ENCODE measurements at regions not wholly inside any gene's neighbourhood (a gene's known extent, or its start where the extent isn't known, plus 50 kb on each side); places are given as distances from the start of the nearest gene placed in this dataset.

DNA sequence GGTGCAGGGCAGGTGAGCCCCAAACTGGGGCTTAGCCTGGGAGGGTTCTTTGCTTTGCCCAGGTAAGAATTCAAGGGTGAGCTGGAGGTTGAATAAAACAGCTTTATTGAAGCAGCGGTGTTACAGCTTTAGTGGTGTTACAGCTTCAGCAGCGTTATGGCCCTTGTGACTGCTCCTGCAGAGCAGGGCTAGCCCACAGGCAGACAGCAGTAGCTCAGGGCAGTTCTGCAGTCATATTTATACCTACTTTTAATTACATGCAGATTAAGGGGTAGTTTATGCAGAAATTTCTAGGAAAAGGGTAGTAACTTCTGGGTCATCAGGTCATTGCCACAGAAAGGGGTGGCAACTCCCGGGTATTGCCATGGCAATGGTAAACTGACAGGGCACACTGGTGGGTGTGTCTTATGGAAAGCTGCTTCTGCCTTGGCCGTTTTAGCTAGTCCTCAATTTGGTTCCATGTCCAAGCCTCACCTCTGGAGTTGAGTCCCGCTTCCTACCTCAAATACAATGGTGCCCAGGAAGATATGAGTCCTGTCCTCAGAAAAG lies 78.2 kb downstream of the THNSL2 start:
- intact Hi-C loops (cut with DNase I) = no loop called here
- no peaks in the 10 kb centered on the region for H3K4me1 ChIP-seq (ENCODE audit: insufficient read depth)
- H3K4me3 ChIP-seq = no peak overlapping the region
- H3K9me3 ChIP-seq = no peaks in the 10 kb centered on the region
- H3K27ac ChIP-seq = no peak overlapping the region
- no peak for DNase-seq
- no peaks in the 10 kb centered on the region for H3K36me3 ChIP-seq
- no peaks in the 10 kb centered on the region for H3K27me3 ChIP-seq
- TF ChIP-seq EP300 (IDR thresholded peaks at IDR 0.05) = no peak
- no peak for TF ChIP-seq POLR2A (IDR thresholded peaks at IDR 0.05)
- TF ChIP-seq, protein P1, sequence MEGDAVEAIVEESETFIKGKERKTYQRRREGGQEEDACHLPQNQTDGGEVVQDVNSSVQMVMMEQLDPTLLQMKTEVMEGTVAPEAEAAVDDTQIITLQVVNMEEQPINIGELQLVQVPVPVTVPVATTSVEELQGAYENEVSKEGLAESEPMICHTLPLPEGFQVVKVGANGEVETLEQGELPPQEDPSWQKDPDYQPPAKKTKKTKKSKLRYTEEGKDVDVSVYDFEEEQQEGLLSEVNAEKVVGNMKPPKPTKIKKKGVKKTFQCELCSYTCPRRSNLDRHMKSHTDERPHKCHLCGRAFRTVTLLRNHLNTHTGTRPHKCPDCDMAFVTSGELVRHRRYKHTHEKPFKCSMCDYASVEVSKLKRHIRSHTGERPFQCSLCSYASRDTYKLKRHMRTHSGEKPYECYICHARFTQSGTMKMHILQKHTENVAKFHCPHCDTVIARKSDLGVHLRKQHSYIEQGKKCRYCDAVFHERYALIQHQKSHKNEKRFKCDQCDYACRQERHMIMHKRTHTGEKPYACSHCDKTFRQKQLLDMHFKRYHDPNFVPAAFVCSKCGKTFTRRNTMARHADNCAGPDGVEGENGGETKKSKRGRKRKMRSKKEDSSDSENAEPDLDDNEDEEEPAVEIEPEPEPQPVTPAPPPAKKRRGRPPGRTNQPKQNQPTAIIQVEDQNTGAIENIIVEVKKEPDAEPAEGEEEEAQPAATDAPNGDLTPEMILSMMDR (IDR thresholded peaks at IDR 0.05) = no peak
- 63 to 68% (median 67%) methylated on average over 5 of the region's 5 CpGs for WGBS, 3 donors

GRCh38 chr2:88247531-88247930 lies 77.4 kb downstream of the THNSL2 start:
- H3K27me3 ChIP-seq = no peaks in the 10 kb centered on the region
- no peak overlapping the region for H3K4me3 ChIP-seq
- no peak for DNase-seq
- H3K36me3 ChIP-seq = no peaks in the 10 kb centered on the region
- no peaks in the 10 kb centered on the region for H3K9me3 ChIP-seq
- whole genome bisulfite sequencing, 3 donors = 64 to 67% (median 65%) methylated on average over 6 of the region's 6 CpGs
- intact Hi-C loops (cut with DNase I) = no loop called here
- H3K4me1 ChIP-seq (ENCODE audit: insufficient read depth) = no peaks in the 10 kb centered on the region
- TF ChIP-seq, protein P1 (IDR thresholded peaks at IDR 0.05) = no peak
- no peak overlapping the region for H3K27ac ChIP-seq

- intact Hi-C loops (cut with DNase I) = no loop called here
- WGBS, 3 donors = 81 to 86% (median 83%) methylated on average over 3 of the region's 3 CpGs
- Histone ChIP-seq H3K4me1 (ENCODE audit: insufficient read depth) (no peaks in the 10 kb centered on the region), H3K27me3 (no peaks in the 10 kb centered on the region), H3K36me3 (no peaks in the 10 kb centered on the region), H3K9me3 (no peaks in the 10 kb centered on the region), H3K27ac (no peak overlapping the region), H3K4me3 (no peak overlapping the region)
- no peak for DNase-seq
- no peak for TF ChIP-seq EP300 (IDR thresholded peaks at IDR 0.05)
- no peak for TF ChIP-seq POLR2A (IDR thresholded peaks at IDR 0.05)
- TF ChIP-seq, protein P1 (IDR thresholded peaks at IDR 0.05) = no peak
These were observed 75.0 kb downstream of the THNSL2 start for GRCh38 chr2:88245109-88245508.

- DNase-seq = no peak
- Histone ChIP-seq H3K27ac (no peak overlapping the region), H3K4me1 (ENCODE audit: insufficient read depth) (no peaks in the 10 kb centered on the region), H3K9me3 (no peaks in the 10 kb centered on the region), H3K4me3 (no peak overlapping the region), H3K36me3 (no peaks in the 10 kb centered on the region), H3K27me3 (no peaks in the 10 kb centered on the region)
- TF ChIP-seq, protein P1 (IDR thresholded peaks at IDR 0.05) = no peak
- no peak for TF ChIP-seq EP300 (IDR thresholded peaks at IDR 0.05)
- TF ChIP-seq POLR2A (IDR thresholded peaks at IDR 0.05) = no peak
- intact Hi-C loops (cut with DNase I) = no loop called here
- 37 to 63% (median 39%) methylated on average over 11 of the region's 11 CpGs for WGBS, 3 donors
These were observed 69.6 kb downstream of the THNSL2 start for GRCh38 chr2:88239781-88240180.

Measured in ovary (tissue), 7 donors.